ENCODE measurements at regions not wholly inside any gene's neighbourhood (a gene's known extent, or its start where the extent isn't known, plus 50 kb on each side); places are given as distances from the start of the nearest gene placed in this dataset.

GRCh38 chr10:123446449-123447156 lies 219.6 kb upstream of the GPR26 start:
- TF ChIP-seq MITF (IDR thresholded peaks at IDR 0.05) (no peak), ZBTB17 (CRISPR knock-in tag; IDR thresholded peaks at IDR 0.05) (0 out of 2 replicates have a peak, but pooled peaks have one; percentile 52)
- H3K4me1 ChIP-seq (replicated peaks in 1 of 2; ENCODE audit: control insufficient read depth in 2 of 2, insufficient read depth in 2 of 2, low read length in 2 of 2): no peaks in the 10 kb centered on the region
- no peak overlapping the region for H3K4me2 ChIP-seq (ENCODE audit: insufficient read depth, low read length)
- no peak overlapping the region for H3K9ac ChIP-seq (ENCODE audit: insufficient read depth in 1 of 2, low read depth in 2 of 2, low read length in 2 of 2)
- no peak overlapping the region for H3K27ac ChIP-seq (ENCODE audit: extremely low read depth, low read depth, low read length)
- intact Hi-C loops (cut with micrococcal nuclease) (no loop called here), in situ Hi-C loops (cut with MboI) (no loop called here)
- ChIA-PET CTCF (ENCODE audit: low intra/inter-chr PET ratio) (no interaction called here), POLR2A (no interaction called here)
- no peaks in the 10 kb centered on the region for H4K20me1 ChIP-seq (replicated peaks; ENCODE audit: control insufficient read depth, insufficient read depth, low read length)
- 0% methylated on average over 8 of the region's 10 CpGs for WGBS (ENCODE audit: insufficient coverage, low coverage, missing lambda C conversion rate)
- no peaks in the 10 kb centered on the region for H3K9me3 ChIP-seq (replicated peaks; ENCODE audit: control insufficient read depth, insufficient read depth, low read depth, low read length)
- H3K79me2 ChIP-seq (ENCODE audit: control insufficient read depth, insufficient read depth, low read length): no peaks in the 10 kb centered on the region
- no peak for FAIRE-seq
- no peak for DNase-seq (ENCODE audit: extremely low read depth in 1 of 4, low spot score in 3 of 4)
- BruUV-seq (replicated peaks): no TSS peak
- no peaks in the 10 kb centered on the region for H3K36me3 ChIP-seq (ENCODE audit: control insufficient read depth, insufficient read depth, low read length)
- H3K9me1 ChIP-seq (ENCODE audit: control insufficient read depth, insufficient read depth, low read length): peaks cover 2% of the 10 kb centered on the region
- H2AFZ ChIP-seq (ENCODE audit: low read depth, low read length): no peak overlapping the region
- H3K4me3 ChIP-seq: no peak overlapping the region
- peaks cover 0 to 6% of the 10 kb centered on the region in 2 experiments; a peak in 2 of 5 replicates for H3K27me3 ChIP-seq (ENCODE audit: control insufficient read depth in 2 of 2, insufficient read depth in 2 of 2, low read length in 2 of 2)
- no peak for ATAC-seq

DNA sequence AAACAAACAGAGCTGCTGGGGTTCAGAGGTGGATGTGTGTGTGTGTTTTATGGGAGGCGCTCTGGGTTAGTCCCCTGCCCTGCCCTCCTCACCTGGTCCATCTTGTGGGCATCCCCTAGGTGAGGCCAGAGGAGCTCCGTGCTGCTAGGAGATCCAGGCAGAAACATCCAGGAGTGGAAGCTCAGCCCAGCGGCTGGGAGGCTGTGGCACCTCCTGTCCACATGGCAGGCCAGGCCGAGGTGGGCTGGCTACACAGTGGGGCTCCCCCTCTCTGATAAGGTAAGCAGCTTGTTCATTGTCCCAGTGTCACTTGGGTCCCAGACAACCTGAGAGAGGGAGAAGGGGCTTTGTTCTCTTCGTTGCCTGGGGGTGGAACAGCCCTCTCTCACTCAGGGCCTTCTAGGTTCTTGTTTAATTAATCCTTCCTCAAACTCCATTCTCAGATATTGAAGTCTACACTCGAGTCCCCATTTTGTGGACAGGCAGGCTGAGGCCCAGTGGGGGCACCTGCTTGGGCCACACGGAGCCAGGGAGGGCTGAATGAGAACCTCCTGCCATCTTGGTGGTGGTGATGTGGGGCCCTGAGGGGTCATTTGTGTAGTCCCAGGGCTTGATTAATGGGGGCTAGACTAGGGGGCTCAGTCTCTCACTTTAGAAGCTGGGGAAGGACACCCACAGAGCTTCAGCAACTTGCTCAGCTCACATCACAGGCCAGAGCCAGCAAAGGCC lies 216.8 kb upstream of the GPR26 start:
- Histone ChIP-seq H3K9ac (ENCODE audit: insufficient read depth in 1 of 2, low read depth in 2 of 2, low read length in 2 of 2) (no peak overlapping the region), H3K36me3 (ENCODE audit: control insufficient read depth, insufficient read depth, low read length) (no peaks in the 10 kb centered on the region), H3K4me2 (ENCODE audit: insufficient read depth, low read length) (no peak overlapping the region), H3K9me1 (ENCODE audit: control insufficient read depth, insufficient read depth, low read length) (no peaks in the 10 kb centered on the region), H3K27me3 (ENCODE audit: control insufficient read depth in 2 of 2, insufficient read depth in 2 of 2, low read length in 2 of 2) (peaks cover 0 to 6% of the 10 kb centered on the region in 2 experiments; a peak in 2 of 5 replicates), H3K9me3 (replicated peaks; ENCODE audit: control insufficient read depth, insufficient read depth, low read depth, low read length) (no peaks in the 10 kb centered on the region), H4K20me1 (replicated peaks; ENCODE audit: control insufficient read depth, insufficient read depth, low read length) (no peaks in the 10 kb centered on the region), H3K4me1 (replicated peaks in 1 of 2; ENCODE audit: control insufficient read depth in 2 of 2, insufficient read depth in 2 of 2, low read length in 2 of 2) (no peaks in the 10 kb centered on the region), H3K27ac (ENCODE audit: extremely low read depth, low read depth, low read length) (no peak overlapping the region), H3K79me2 (ENCODE audit: control insufficient read depth, insufficient read depth, low read length) (no peaks in the 10 kb centered on the region), H3K4me3 (no peak overlapping the region), H2AFZ (ENCODE audit: low read depth, low read length) (no peak overlapping the region)
- CTCF ChIA-PET (ENCODE audit: low intra/inter-chr PET ratio): no interaction called here
- BruUV-seq (replicated peaks): no TSS peak
- in situ Hi-C loops (cut with MboI) (no loop called here), intact Hi-C loops (cut with micrococcal nuclease) (no loop called here)
- FAIRE-seq: no peak
- POLR2A ChIA-PET: interaction anchor here (0.6 kb wide), 1 partner anchor 23 kb away, joined by 3 read pairs; no protein-coding TSS in a partner anchor
- ATAC-seq: no peak
- DNase-seq (ENCODE audit: extremely low read depth in 1 of 4, low spot score in 3 of 4): no peak
- TF ChIP-seq, protein P1, sequence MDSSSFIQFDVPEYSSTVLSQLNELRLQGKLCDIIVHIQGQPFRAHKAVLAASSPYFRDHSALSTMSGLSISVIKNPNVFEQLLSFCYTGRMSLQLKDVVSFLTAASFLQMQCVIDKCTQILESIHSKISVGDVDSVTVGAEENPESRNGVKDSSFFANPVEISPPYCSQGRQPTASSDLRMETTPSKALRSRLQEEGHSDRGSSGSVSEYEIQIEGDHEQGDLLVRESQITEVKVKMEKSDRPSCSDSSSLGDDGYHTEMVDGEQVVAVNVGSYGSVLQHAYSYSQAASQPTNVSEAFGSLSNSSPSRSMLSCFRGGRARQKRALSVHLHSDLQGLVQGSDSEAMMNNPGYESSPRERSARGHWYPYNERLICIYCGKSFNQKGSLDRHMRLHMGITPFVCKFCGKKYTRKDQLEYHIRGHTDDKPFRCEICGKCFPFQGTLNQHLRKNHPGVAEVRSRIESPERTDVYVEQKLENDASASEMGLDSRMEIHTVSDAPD (CRISPR knock-in tag; IDR thresholded peaks at IDR 0.05): no peak
- TF ChIP-seq NR2C2 (CRISPR knock-in tag; IDR thresholded peaks at IDR 0.05): no peak
- TF ChIP-seq NR2C2 (tag; IDR thresholded peaks at IDR 0.05): no peak
- no peak for TF ChIP-seq SRSF3 (IDR thresholded peaks at IDR 0.05; ENCODE audit: insufficient read depth, low read length)
- TF ChIP-seq CREM (IDR thresholded peaks at IDR 0.05; ENCODE audit: low read depth): no peak
- no peak for TF ChIP-seq JUNB (CRISPR knock-in tag; conservative IDR thresholded peaks at IDR 0.05)
- WGBS (ENCODE audit: insufficient coverage, low coverage, missing lambda C conversion rate): 3% methylated on average over 6 of the region's 7 CpGs
